GM19025 (cell line): ENCODE measurements at regions not wholly inside any gene's neighbourhood (a gene's known extent, or its start where the extent isn't known, plus 50 kb on each side); places are given as distances from the start of the nearest gene placed in this dataset.
"Not testable (repeated sequence)": the region's sequence is repeated elsewhere in the genome, so short reads cannot be mapped to it uniquely, and the experiment has no call there.

Source experiments
- ATAC-seq: cut with Tn5 transposase; IDR thresholded peaks from one replicate; pipeline ENCODE4 v1.9.1; 2021; ENCODE audit warnings: mild to moderate bottlenecking, low read depth, moderate library complexity; ENCODE audit not compliant: unreplicated experiment

- ATAC-seq, result no peak
These were observed 121.9 kb upstream of the SULF2 start for GRCh38 chr20:47907031-47907675.

DNA sequence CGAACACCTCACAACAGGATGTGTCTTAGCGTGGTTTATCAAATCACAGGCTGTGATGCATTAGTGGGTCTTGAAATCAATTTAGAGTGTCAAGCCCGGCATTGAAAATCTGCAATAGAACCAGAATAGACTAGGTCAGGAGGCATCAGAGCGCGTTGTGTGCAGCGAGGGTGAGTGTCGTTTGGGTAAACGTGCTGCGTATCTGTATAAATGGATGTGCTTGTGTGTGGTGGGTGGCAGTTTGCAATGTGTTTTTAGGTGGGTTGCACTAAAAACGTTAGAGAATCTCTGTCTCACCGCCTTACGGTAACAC lies 121.0 kb upstream of the SULF2 start:
- ATAC-seq, result no peak

DNA sequence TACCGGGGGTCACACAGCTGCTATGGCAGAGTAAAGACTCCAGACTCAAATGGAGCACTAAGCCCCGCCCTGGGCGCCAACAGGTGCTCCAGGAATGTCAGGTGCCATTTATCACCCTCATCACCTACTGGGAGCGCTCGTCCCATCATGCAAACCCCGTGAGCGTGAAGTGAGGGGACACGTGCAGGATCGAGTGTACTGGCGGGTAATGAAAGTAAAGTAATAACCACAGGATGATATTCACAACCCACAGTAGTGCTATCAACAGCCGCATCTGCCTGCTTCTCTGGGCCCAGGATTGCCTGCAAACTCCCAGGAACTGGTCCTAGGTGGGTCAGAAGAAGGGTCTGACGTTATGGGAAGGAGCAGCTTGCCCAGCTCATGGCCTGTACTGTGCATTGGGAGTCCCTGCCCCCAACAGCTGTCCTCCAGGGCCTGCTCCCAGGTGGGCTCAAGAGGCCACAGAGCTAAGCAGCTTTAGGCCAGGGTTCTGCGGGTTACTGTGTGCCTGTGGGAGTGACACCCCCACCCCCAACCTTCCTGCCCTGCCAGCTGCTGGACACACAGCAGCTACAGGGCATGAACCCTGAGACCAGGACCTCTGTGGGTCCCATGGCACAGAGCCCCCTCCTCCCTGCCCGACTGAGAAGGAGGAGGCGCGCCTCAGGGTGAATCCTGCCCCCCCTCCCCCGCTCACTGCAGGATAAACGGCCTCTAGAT lies 120.5 kb upstream of the SULF2 start:
- ATAC-seq, result no peak

DNA sequence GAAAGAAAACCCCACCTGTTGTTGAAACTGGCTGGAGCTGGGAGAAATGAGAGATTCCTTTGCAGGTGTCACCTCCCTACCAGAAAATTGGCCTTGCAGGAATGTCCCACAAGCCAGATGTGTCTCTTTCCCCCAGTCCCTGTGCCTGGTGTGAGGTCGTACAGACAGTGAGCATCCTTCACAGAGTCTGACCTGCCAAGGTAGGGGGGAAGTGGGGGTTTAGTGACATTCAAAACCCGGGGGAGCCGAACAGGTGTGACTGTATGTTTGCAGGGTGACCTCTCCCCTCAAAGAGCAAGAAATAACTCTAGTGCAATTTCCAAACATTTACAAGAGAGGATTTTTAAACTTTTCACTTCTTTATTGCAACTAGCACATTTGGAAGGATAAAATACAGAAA lies 117.7 kb upstream of the SULF2 start:
- ATAC-seq, result not testable (repeated sequence)

DNA sequence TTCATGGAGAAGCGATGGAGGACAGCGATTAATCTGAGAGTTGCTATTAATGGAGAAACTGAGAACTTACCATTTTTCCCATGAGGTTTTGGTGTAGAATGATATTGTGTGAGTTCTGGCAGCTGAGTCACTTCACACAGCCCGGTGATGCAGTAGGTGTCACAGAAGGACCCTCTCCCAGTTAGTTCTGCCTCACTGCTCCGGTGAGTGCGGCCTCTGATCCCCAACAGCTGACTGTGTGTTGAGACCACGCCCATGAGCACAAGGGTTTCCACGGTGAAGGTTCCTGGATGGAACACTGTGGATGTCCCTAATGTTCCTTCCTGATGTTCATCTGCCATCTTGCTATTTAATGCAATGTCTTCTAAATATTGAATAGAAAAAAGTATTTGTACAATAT lies 114.0 kb upstream of the SULF2 start:
- ATAC-seq, result not testable (repeated sequence)

DNA sequence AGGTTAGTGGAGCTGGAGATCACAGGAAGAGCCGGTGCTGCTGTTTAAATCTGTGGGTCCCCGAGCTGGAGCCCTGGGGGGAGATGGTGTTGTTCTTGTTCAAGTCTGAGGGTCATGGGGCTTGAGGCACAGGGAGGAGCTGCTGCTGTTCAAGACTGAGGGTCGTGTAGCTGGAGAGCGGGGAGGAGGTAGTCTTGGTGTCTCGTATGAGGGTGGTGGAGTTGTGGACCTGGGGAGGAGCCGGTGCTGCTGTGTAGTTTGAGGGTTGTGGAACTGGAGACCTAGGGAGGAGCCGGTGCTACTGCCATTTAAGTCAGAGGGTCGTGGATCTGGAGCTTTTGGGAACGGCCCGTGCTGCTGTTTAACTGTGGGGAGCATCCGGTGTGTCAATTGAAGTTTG lies 112.2 kb upstream of the SULF2 start:
- ATAC-seq, result no peak

GRCh38 chr20:47892681-47893080 lies 107.4 kb upstream of the SULF2 start:
- not testable (repeated sequence) for ATAC-seq

GRCh38 chr20:47890708-47891107 lies 105.4 kb upstream of the SULF2 start:
- ATAC-seq, result not testable (repeated sequence)

DNA sequence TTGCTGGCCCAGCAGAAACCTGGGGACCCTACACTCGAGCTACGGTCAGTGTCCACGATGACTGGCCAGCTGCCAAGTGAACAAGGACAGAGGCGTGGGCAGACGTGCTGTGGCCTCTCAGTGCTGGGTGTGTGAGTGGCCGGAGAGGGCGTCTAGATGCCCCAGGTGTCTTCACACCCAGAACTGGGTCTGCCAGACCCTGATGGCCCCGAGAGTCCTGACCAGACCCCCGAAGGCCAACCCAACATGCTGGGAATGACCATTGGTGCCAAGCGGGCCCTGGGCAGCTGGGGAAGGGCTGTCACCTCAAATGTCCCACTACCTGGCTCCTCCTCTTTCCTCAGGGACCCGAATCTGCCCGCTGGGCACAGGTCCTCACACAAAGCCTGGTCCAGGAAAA lies 104.5 kb upstream of the SULF2 start:
- not testable (repeated sequence) for ATAC-seq

- ATAC-seq, result no peak
These were observed 103.1 kb upstream of the SULF2 start for GRCh38 chr20:47888351-47888750.

GRCh38 chr20:47887477-47888080 lies 102.3 kb upstream of the SULF2 start:
- no peak for ATAC-seq

DNA sequence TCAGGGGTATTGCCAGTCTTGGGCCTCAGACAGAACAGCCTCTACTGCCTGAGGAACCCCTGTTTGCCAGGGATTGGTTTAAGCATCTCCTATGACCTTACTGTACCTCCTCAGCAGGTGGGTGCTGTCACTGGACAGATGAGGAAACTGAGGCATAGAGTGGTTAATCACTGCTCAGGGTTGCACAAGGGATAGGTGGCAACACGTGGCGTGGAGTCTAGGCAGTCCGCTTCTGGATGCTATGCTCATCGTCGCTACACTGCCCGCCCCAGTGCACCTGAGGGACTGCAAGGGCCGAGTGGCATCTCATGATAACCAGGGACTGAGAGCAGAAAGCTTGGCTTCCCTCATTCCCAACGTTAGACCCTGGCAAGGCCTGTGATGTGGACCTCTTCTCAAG lies 101.8 kb upstream of the SULF2 start:
- ATAC-seq, result no peak

- no peak for ATAC-seq
These were observed 101.3 kb upstream of the SULF2 start for GRCh38 chr20:47886454-47887041.

DNA sequence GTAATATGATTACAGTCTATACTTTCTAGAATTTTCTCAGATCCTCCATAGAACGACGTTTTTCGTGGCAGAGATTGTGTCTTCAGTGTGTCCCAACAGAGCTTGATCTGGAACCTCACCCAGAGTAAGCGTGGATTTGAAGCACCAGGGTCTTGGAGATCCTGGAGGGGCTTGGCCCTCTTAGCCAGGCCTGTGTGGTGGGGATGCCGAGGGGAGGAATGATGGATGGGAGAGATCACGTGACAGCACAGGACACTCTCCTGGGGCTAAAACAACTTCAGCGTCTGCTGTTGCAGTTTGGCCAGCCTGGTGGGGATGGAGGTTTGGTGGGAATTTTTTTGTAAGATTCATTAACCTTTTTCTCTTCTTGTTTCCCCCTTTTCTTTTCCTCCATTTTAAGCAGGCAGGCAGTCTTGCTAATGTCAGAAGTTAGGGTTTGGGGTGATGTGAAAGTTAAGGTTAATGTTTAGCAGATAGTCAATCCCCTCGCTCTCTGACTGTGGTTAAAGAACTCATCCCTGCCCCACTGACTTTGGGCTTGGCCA lies 100.7 kb upstream of the SULF2 start:
- no peak for ATAC-seq

GRCh38 chr20:47883940-47884339 lies 98.7 kb upstream of the SULF2 start:
- not testable (repeated sequence) for ATAC-seq

GRCh38 chr20:47883186-47883585 lies 97.9 kb upstream of the SULF2 start:
- no peak for ATAC-seq

GRCh38 chr20:47879771-47880170 lies 94.5 kb upstream of the SULF2 start:
- ATAC-seq, result no peak

- ATAC-seq, result no peak
These were observed 93.3 kb upstream of the SULF2 start for GRCh38 chr20:47878601-47879027.

DNA sequence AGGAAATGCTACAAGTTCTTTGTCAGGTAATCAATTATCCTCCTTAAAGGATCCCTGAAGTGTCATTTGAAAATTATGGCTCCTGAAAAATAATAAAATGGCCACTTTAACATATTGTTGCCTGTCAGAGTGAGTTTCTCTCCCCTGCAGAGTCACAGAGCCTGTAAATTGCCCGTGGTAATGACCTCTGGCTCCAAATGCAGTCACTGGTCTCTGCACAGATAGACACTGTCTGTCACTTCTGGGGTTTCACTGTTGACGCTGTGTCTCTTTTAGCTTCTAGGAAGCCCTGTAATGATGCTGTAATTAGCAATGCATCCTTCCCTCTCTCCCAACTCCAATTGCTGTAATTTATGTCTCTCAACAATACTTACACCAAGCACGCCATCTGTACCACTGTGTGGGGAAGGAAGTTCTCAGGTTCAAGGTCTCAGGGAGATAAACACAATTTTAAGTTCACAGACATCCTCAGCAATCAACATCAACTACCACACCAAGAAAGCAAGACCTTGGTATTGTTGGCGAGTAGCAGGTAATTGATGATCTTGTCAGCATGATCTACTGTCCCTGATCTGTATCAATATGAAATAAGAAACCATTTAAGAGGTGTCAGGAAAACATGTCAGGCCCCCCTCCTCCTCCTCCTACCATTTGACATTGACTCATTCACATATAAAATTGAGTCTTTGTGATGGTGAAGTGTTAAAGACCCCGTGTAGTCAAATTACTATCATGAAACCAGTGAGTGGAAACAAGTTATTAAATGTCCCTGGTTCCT lies 91.2 kb upstream of the SULF2 start:
- no peak for ATAC-seq

DNA sequence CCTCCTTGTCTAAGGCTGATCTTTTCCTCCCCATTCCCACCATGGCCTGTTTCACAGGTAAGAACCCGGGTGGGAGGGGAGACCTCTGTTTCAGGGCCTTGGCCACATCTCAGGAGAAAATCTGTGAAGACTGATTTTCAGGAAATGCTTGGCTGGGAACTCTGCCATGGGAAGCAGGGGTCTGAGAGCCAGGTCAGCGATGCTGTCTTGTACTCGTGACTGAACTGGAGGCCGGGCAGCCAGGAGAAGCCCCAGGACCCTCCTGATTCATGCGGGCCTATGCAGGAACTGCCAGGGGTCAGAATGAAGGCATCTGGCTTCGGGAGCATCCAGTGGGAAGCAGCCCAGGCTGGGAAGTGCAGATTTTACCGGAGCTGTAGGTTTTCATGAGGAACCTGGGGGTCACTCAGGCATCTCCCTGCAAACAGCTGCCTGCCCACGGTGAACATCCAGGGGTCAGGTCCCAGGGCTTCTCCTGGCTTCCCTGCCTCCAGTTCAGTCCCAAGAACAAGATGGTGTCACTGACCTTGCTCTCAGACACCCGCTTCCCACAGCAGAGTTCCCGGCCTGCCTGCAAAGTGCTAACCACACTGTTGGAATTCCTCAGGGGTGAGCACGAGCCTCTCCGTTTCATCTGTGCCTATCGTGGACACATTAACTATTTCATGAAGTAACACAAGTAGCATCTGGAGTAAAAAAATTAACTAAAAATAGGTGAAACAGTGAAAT lies 90.2 kb upstream of the SULF2 start:
- ATAC-seq, result no peak
